Liver (tissue), 3 donors: ENCODE measurements at regions not wholly inside any gene's neighbourhood (a gene's known extent, or its start where the extent isn't known, plus 50 kb on each side); places are given as distances from the start of the nearest gene placed in this dataset.

Experiments used
- GABPA ChIP-seq, 2 donors: IDR thresholded peaks in 1 of 2; conservative IDR thresholded peaks in 1 of 2; 2 replicates each; pipeline ENCODE4 v1.6.1; 2016; ENCODE audit warnings: antibody characterized with exemption in 2 of 2, mild to moderate bottlenecking in 1 of 2, moderate library complexity in 1 of 2
- HNF4A ChIP-seq, 2 donors: conservative IDR thresholded peaks; 2 replicates each; pipeline ENCODE4 v1.6.1; 2016; ENCODE audit warnings: antibody characterized with exemption in 2 of 2, mild to moderate bottlenecking in 2 of 2
- JUND ChIP-seq, 2 donors: IDR thresholded peaks; 2 replicates each; pipeline ENCODE4 v1.6.1; 2016; ENCODE audit warnings: antibody characterized with exemption in 2 of 2
- SP1 ChIP-seq: IDR thresholded peaks from 2 replicates; pipeline ENCODE4 v1.6.1; 2018; ENCODE audit warnings: antibody characterized with exemption, mild to moderate bottlenecking
- TAF1 ChIP-seq: conservative IDR thresholded peaks from 2 replicates; pipeline ENCODE4 v1.6.1; 2016; ENCODE audit warnings: antibody characterized with exemption, mild to moderate bottlenecking
- YY1 ChIP-seq: IDR thresholded peaks from 2 replicates; pipeline ENCODE4 v1.6.1; 2016; ENCODE audit warnings: antibody characterized with exemption, mild to moderate bottlenecking
- TF ChIP-seq, protein P1 (sequence below): fragments of 150-350 bp; IDR thresholded peaks from 2 replicates; pipeline ENCODE4 v1.5.1; 2017; ENCODE audit warnings: improper control_type of control experiment, low read depth, low read length; ENCODE audit not compliant: missing input control
- TF ChIP-seq, protein P2 (sequence below): IDR thresholded peaks from 2 replicates; pipeline ENCODE4 v1.6.1; 2016; ENCODE audit warnings: antibody characterized with exemption
- TF ChIP-seq, protein P3 (sequence below): IDR thresholded peaks from 2 replicates; pipeline ENCODE4 v1.6.1; 2016; ENCODE audit warnings: antibody characterized with exemption, mild to moderate bottlenecking
- TF ChIP-seq, protein P4 (sequence below): IDR thresholded peaks from 2 replicates; pipeline ENCODE4 v1.6.1; 2016; ENCODE audit warnings: antibody characterized with exemption
- donor health status: healthy.
- donor health status: healthy.

DNA sequence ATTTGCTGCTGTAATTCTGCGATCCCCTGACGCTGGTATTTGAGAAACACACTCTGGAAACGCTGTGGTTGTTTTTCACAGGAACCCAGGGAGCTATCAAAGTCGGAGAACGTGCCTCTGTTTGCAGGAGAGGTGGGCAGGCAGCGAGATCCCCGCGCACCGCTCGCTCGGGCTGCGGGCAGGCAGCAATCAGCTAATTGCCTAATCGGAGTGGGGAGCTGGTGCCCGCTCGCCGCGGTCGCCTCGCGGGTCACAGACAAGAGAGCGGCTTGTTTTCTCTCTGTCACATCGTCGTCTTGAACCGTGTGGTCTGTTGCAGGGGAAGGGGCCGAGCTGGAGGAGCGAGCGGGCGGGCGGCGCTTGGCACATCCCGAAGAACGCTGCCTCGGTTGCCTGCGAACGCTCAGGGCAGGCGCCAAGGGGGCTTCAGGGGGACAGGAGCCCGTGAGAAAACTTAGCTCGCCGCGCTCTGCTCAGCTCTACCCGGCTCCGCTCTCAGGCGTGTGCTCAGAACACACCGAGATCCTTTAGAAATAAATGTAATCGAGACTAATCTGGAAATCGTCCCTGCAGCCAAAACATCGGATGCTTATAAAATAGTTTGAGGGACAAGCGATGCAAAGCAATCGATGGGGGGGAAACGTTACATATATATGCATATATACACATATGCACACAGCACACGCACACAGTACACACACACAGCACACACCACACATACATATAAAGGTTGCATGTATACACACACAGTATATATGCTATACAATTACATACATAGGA, 93.6 kb upstream of the SMYD2 start:
- TF ChIP-seq GABPA (IDR thresholded peaks at IDR 0.05 in 1 of 2, conservative IDR thresholded peaks at IDR 0.05 in 1 of 2) (no peak), HNF4A (conservative IDR thresholded peaks at IDR 0.05) (no peak), JUND (IDR thresholded peaks at IDR 0.05) (no peak), SP1 (no peak), YY1 (no peak), TAF1 (no peak)
- TF ChIP-seq, protein P1, sequence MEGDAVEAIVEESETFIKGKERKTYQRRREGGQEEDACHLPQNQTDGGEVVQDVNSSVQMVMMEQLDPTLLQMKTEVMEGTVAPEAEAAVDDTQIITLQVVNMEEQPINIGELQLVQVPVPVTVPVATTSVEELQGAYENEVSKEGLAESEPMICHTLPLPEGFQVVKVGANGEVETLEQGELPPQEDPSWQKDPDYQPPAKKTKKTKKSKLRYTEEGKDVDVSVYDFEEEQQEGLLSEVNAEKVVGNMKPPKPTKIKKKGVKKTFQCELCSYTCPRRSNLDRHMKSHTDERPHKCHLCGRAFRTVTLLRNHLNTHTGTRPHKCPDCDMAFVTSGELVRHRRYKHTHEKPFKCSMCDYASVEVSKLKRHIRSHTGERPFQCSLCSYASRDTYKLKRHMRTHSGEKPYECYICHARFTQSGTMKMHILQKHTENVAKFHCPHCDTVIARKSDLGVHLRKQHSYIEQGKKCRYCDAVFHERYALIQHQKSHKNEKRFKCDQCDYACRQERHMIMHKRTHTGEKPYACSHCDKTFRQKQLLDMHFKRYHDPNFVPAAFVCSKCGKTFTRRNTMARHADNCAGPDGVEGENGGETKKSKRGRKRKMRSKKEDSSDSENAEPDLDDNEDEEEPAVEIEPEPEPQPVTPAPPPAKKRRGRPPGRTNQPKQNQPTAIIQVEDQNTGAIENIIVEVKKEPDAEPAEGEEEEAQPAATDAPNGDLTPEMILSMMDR: no peak
- TF ChIP-seq, protein P2, sequence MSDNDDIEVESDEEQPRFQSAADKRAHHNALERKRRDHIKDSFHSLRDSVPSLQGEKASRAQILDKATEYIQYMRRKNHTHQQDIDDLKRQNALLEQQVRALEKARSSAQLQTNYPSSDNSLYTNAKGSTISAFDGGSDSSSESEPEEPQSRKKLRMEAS: no peak
- TF ChIP-seq, protein P3, sequence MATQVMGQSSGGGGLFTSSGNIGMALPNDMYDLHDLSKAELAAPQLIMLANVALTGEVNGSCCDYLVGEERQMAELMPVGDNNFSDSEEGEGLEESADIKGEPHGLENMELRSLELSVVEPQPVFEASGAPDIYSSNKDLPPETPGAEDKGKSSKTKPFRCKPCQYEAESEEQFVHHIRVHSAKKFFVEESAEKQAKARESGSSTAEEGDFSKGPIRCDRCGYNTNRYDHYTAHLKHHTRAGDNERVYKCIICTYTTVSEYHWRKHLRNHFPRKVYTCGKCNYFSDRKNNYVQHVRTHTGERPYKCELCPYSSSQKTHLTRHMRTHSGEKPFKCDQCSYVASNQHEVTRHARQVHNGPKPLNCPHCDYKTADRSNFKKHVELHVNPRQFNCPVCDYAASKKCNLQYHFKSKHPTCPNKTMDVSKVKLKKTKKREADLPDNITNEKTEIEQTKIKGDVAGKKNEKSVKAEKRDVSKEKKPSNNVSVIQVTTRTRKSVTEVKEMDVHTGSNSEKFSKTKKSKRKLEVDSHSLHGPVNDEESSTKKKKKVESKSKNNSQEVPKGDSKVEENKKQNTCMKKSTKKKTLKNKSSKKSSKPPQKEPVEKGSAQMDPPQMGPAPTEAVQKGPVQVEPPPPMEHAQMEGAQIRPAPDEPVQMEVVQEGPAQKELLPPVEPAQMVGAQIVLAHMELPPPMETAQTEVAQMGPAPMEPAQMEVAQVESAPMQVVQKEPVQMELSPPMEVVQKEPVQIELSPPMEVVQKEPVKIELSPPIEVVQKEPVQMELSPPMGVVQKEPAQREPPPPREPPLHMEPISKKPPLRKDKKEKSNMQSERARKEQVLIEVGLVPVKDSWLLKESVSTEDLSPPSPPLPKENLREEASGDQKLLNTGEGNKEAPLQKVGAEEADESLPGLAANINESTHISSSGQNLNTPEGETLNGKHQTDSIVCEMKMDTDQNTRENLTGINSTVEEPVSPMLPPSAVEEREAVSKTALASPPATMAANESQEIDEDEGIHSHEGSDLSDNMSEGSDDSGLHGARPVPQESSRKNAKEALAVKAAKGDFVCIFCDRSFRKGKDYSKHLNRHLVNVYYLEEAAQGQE: no peak
- TF ChIP-seq, protein P4, sequence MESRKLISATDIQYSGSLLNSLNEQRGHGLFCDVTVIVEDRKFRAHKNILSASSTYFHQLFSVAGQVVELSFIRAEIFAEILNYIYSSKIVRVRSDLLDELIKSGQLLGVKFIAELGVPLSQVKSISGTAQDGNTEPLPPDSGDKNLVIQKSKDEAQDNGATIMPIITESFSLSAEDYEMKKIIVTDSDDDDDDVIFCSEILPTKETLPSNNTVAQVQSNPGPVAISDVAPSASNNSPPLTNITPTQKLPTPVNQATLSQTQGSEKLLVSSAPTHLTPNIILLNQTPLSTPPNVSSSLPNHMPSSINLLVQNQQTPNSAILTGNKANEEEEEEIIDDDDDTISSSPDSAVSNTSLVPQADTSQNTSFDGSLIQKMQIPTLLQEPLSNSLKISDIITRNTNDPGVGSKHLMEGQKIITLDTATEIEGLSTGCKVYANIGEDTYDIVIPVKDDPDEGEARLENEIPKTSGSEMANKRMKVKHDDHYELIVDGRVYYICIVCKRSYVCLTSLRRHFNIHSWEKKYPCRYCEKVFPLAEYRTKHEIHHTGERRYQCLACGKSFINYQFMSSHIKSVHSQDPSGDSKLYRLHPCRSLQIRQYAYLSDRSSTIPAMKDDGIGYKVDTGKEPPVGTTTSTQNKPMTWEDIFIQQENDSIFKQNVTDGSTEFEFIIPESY: no peak
